Kasumi-1 (cell line): ENCODE measurements at regions not wholly inside any gene's neighbourhood (a gene's known extent, or its start where the extent isn't known, plus 50 kb on each side); places are given as distances from the start of the nearest gene placed in this dataset.

Experiments
- DNase-seq, 2 experiments: peaks; one replicate each; lab custom pipeline; 2025; lab: John Stamatoyannopoulos, UW

GRCh38 chr14:26128931-26129671 lies 468.7 kb downstream of the NOVA1 start:
- peak; percentile 41 to 62 for DNase-seq

GRCh38 chr14:26124896-26125438 lies 472.9 kb downstream of the NOVA1 start:
- no peak for DNase-seq

- no peak for DNase-seq
Observed at GRCh38 chr14:26123459-26123858, 474.4 kb downstream of the NOVA1 start.

GRCh38 chr14:26121181-26121580 lies 476.7 kb downstream of the NOVA1 start:
- peak; percentile 15 to 16 for DNase-seq

- DNase-seq = no peak
Observed at GRCh38 chr14:26113911-26114640, 483.8 kb downstream of the NOVA1 start.

GRCh38 chr14:26104717-26105116 lies 493.1 kb downstream of the NOVA1 start:
- no peak for DNase-seq

GRCh38 chr14:26097852-26098251 lies 500.0 kb downstream of the NOVA1 start:
- DNase-seq = no peak

GRCh38 chr14:26088275-26088674 lies 509.6 kb downstream of the NOVA1 start:
- DNase-seq = no peak

GRCh38 chr14:26081043-26081442 lies 516.8 kb downstream of the NOVA1 start:
- DNase-seq = no peak

- DNase-seq = no peak
Observed at GRCh38 chr14:26078561-26078960, 519.3 kb downstream of the NOVA1 start.

GRCh38 chr14:26074892-26075291 lies 522.9 kb downstream of the NOVA1 start:
- DNase-seq = no peak

GRCh38 chr14:26070443-26070842 lies 527.4 kb downstream of the NOVA1 start:
- no peak for DNase-seq

- DNase-seq = no peak
Observed at GRCh38 chr14:26067786-26068459, 529.9 kb downstream of the NOVA1 start.

GRCh38 chr14:26067341-26067740 lies 530.5 kb downstream of the NOVA1 start:
- DNase-seq = no peak

- no peak for DNase-seq
Observed at GRCh38 chr14:26056036-26056616, 541.7 kb downstream of the NOVA1 start.

- DNase-seq = no peak
Observed at GRCh38 chr14:26032348-26032747, 565.5 kb downstream of the NOVA1 start.

- no peak for DNase-seq
Observed at GRCh38 chr14:26026384-26026783, 571.4 kb downstream of the NOVA1 start.

GRCh38 chr14:26023967-26024366 lies 573.9 kb downstream of the NOVA1 start:
- no peak for DNase-seq

GRCh38 chr14:26021759-26022158 lies 576.1 kb downstream of the NOVA1 start:
- no peak for DNase-seq

GRCh38 chr14:26017270-26017669 lies 580.6 kb downstream of the NOVA1 start:
- DNase-seq = no peak

GRCh38 chr14:26008290-26008689 lies 589.5 kb downstream of the NOVA1 start:
- DNase-seq = peak in 1 of 2 experiments; percentile 1

GRCh38 chr14:26004342-26004741 lies 593.5 kb downstream of the NOVA1 start:
- no peak for DNase-seq
